Upper lobe of left lung (tissue), 4 donors: ENCODE measurements at regions not wholly inside any gene's neighbourhood (a gene's known extent, or its start where the extent isn't known, plus 50 kb on each side); places are given as distances from the start of the nearest gene placed in this dataset.

Source experiments
- CTCF ChIP-seq, 6 experiments: fragments of 450-650 bp in 4 of 6; fragments of 200-600 bp in 2 of 6; sonication (generic) in 2 of 6; IDR thresholded peaks; one replicate each; pipeline ENCODE4 v1.5.1; 2016 to 2019; ENCODE audit warnings: antibody characterized with exemption in 6 of 6
- EP300 ChIP-seq, 4 donors: sonication (generic); formaldehyde crosslinking; IDR thresholded peaks; one replicate each; pipeline ENCODE4 v1.5.1; 2017; ENCODE audit warnings: antibody characterized with exemption in 4 of 4, control low read depth in 2 of 4
- POLR2A ChIP-seq, 4 donors: fragments of 450-650 bp; IDR thresholded peaks; one replicate each; pipeline ENCODE4 v1.5.1; 2016 to 2017; ENCODE audit warnings: antibody characterized with exemption in 4 of 4, mild to moderate bottlenecking in 2 of 4
- POLR2AphosphoS5 ChIP-seq, 2 donors: sonication (generic); formaldehyde crosslinking; IDR thresholded peaks; one replicate each; pipeline ENCODE4 v1.5.1; 2017; ENCODE audit warnings: antibody characterized with exemption in 2 of 2

GRCh38 chr7:52006674-52007073 lies 690.1 kb upstream of the COBL start:
- TF ChIP-seq CTCF (IDR thresholded peaks at IDR 0.05) (no peak), POLR2A (IDR thresholded peaks at IDR 0.05) (no peak), POLR2AphosphoS5 (IDR thresholded peaks at IDR 0.05) (no peak), EP300 (IDR thresholded peaks at IDR 0.05) (no peak)
